ELR (cell line): ENCODE measurements at regions not wholly inside any gene's neighbourhood (a gene's known extent, or its start where the extent isn't known, plus 50 kb on each side); places are given as distances from the start of the nearest gene placed in this dataset.

Source experiments
- DNase-seq: peaks from one replicate; pipeline ENCODE4 v3.0.0-alpha.2; 2015; ENCODE audit warnings: low read depth

DNA sequence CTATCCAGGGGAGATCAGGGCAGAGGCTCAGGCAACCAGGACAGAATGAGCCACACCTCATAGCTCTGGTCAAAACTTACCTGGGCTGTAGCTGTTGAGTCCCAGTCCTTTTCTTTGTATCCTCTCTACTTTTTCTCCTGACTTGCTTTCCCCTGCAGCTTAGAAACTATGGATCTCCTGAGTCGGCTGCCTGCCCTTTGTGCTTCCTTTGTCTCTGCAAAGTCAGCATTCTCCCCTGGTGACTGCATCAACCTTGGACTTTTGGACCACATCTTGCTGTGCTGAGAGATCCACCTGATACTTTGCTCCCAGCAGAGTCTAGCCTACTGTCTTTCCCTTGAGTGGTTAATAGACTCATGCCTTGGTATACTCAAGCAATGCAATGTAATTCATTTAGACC is 353.3 kb downstream of the SIPA1L2 start:
- DNase-seq: no peak

DNA sequence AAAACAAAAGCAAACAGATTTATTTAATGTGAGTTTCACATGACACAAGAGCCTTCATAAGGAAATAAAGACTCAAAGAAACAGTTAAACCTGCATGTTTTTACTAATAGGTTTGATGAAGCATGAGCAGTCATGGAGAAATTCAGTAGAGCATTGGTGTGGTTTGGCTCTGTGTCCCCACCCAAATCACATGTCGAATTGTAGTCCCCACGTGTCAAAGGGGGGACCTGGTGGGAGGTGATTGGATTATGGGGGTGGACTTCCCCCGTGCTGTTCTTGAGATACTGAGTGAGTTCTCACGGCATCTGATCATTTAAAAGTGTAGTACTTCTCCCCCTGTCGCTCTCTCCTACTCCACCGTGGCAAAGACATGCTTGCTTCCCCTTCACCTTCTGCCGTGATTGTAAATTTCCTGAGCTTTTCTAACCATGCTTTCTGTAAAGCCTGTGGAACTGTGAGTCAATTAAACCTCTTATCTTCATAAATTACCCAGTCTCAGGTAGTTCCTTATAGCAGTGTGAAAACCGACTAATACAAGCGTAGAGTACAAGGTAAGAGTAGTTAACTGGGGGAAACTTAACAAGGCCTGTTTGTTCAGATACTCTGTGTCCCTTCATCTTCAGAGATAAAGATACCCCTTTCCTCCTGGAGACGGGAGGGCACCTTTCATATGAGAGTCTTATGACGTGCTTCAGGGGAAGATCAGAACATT is 354.8 kb downstream of the SIPA1L2 start:
- DNase-seq: no peak

DNA sequence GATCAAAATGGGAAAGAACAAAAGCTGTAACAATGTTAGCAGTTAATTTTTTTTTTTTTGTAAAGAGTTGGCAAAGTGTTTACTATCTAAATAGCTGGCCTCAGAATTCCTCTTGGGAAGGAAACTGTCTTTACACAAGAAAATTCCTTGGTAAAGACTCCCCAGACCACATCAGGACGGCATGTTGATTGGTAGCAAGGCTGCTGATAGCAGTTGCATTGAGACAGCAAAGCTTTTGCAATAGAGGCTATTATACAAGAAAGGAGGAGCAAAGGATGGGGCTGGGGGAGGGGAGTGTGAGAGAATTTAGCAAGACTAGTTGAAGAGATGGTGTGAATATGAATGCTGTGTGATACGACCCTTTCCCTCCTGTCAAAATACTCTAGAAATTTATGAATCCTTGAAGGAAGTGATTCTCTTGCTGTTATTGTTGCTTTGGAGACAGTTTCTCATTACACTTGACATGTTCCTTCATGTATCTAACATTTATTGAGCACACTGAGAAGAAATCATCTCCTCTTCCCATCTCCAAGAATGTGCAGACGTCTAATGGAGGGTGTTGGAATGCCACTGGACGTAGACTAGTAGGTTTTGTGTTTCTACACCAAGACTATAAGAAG is 355.6 kb downstream of the SIPA1L2 start:
- no peak for DNase-seq

GRCh38 chr1:232273011-232273410 is 356.9 kb downstream of the SIPA1L2 start:
- DNase-seq: no peak

DNA sequence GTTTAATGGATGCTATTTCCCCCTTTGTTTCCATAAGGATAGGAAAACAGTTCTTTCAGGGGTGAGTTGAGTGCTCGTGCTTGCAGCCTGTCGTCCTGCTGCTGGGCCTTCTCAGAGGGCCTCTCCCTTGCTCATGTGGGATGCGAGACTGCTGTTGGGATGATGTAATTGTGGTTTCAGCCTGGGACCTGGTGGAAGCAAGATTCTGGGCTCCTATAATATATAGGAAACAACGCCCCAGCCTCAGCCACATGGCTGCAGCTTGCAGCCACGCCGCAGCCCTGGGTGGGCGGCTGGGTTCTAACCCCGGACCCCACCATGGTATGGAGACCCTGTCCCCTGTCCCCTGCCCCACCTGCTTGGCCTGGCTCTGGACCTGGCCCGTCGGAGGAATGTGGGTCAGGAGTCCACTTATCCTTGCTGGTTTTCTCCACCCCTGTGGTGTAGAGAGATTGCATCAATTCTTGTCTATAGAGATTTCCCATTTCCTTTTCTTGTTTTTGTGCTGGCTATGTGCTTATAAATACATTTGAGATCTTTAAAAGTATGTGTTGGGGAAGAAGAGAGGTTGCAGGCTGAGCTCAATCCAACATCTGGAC is 357.8 kb downstream of the SIPA1L2 start:
- no peak for DNase-seq

- DNase-seq: no peak
Measured at GRCh38 chr1:232271299-232271698, 358.6 kb downstream of the SIPA1L2 start.

- no peak for DNase-seq
Measured at GRCh38 chr1:232269988-232270387, 359.9 kb downstream of the SIPA1L2 start.

- DNase-seq: no peak
Measured at GRCh38 chr1:232267837-232268598, 361.9 kb downstream of the SIPA1L2 start.

- DNase-seq: no peak
Measured at GRCh38 chr1:232267092-232267836, 362.7 kb downstream of the SIPA1L2 start.

DNA sequence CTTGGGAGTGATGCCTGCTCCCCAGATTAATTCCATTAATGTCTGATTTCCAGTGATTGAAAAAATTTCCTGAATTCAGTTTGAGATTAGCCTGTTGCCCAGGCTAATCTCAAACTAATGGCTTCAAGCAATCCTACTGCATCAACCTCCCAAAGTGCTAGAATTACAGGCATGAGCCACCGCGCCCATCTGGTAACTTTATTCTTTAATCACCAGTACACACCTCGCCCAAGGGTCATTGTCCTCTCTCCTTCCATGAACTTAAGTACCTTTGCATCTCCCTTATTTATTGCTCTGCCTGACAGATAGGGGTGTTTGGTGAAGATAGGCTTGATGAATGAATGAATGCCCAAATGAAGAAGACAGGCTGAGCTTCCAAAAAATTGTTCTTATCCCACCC is 366.5 kb downstream of the SIPA1L2 start:
- DNase-seq: no peak

DNA sequence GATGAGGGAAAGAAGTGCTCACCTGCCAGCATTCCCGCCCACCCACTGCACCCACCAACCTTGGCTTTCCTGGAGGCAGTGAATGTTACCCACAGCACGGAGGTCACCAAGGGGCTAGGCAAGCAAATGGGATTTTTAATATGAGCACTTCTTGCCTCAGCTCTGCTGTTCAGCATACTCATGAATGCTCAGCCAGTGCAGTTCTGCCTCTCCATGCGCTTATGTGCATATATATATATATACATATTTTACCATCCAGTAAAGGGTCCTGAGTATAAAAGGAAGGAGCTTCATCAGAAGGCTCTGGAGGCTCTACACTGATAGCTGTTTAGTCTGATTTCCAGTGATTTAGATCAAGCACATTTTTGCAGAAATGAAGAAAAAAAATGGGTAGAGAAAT is 366.9 kb downstream of the SIPA1L2 start:
- no peak for DNase-seq

GRCh38 chr1:232260861-232261260 is 369.1 kb downstream of the SIPA1L2 start:
- no peak for DNase-seq

DNA sequence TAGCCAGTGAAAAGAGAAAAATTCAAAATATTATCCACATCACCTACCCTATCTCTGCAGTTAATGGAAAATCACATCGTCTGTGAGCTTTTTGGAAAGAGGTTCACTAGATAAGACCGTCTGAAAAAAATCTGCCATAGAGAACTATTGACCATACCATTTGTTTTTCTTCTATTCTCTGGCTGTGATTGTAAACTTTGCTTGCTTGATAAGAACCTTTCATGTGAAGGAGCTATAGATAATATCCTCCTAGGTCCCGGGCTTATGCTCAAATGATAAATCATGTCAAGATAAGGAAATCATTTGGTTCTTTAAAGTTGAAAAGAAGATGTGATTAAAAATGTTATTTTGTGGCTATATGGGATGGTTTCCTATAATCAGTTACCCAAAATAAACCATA is 369.9 kb downstream of the SIPA1L2 start:
- no peak for DNase-seq

- no peak for DNase-seq
Measured at GRCh38 chr1:232259333-232259732, 370.6 kb downstream of the SIPA1L2 start.

DNA sequence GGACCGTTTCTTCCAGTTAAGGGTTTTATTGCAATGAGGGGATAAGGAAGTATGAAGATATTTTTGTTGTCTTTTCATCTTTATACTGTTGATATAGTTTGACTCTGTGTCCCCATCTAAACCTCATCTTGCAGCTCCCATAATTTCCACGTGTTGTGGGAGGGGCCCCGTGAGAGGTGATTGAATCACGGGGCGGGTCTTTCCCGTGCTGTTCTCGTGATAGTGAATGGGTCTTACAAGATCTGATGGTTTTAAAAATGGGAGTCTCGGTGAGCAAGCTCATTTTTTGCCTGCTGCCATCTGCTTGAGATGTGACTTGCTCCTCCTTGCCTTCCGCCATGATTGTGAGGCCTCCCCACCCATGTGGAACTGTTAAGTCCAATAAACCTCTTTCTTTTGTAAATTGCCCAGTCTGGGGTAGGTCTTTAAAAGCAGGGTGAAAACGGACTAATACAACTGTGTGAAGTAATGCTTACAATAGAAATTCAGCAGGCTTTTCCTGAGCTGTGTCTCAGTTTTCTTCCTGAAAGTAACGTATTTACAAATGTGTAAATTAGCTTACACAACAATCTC is 377.3 kb downstream of the SIPA1L2 start:
- DNase-seq: no peak

DNA sequence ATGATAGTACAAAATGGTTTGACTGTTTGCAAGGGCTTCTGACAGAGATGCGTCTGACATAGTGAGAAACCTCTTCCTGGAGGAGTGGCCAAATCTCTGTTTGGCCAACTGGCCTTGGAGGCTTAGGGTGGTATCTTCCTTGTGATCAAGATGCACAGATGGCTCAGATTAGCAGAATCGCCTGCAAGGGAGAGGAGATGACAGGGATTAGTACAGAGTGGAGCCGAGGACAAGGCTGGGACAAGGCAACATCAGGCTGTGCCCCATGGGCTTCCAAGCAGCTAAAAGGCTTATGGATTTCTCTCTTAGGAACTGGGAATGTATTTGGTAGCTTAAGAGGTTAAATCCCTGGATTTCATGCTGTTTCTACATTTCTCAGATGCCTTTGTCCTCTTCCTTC is 379.1 kb downstream of the SIPA1L2 start:
- no peak for DNase-seq

DNA sequence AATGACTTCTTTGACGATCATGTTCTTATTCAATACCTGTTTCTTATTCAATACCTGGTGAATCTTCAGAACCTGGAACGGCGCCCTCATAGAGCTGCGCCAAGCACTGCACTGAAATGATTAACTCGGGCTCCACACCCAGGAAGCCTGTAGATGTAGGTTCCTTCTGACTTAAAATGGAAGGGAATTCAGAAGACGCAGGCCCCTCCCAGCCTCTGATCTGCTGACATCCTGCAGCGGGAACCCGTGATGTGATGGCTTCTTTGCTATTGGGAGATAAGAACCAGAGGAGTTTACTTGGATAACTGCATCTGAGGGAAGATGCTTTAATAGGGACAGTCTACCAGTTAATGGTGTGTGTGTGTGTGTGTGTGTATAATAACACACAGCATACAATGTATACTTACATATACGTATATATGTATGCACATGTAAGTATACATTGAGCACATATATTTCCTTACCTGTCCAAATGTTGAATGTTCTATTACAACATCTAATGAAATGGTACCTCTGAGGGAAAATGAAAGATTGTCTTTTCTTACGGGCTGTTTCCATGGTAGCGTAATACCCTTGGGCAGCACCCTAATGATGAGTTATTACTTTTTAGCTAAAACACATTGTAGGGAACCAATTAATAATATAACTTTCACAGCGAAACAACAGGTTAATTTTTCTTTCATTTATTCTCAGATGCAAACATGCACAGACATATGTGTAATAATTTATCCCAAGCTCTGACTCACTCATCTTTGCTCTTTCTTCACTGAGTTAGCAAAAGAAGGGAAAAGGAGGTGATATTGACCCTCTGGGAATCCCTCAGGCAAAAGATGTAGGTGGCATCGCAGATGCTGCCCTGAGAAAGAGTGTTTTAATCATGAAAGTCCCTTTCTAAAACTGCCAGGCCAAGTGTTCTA is 379.8 kb downstream of the SIPA1L2 start:
- DNase-seq: no peak

- DNase-seq: no peak
Measured at GRCh38 chr1:232249339-232249738, 380.6 kb downstream of the SIPA1L2 start.

- DNase-seq: no peak
Measured at GRCh38 chr1:232248276-232248820, 381.6 kb downstream of the SIPA1L2 start.

DNA sequence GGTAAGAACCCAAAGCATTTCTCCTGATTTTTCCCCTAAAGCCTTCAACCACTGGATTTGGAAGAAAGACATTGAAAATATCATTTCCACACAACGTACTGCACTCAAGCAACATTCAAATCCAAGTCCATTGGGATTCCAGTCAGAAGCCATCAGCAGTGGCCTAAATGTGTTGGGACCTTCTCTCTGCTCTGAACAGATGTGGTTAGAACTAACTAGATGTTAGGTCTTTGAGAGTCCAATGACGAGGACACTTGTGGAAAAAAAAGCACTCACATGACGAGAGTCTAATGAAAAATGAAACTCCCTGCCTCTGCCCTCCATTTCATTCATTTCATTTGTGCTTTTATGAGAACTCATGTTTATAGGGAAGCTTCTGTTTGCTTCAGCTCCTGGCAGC is 382.3 kb downstream of the SIPA1L2 start:
- DNase-seq: no peak
